ENCODE measurements at regions not wholly inside any gene's neighbourhood (a gene's known extent, or its start where the extent isn't known, plus 50 kb on each side); places are given as distances from the start of the nearest gene placed in this dataset.
"Not testable (repeated sequence)": the region's sequence is repeated elsewhere in the genome, so short reads cannot be mapped to it uniquely, and the experiment has no call there.

- H3K27ac ChIP-seq (ENCODE audit: insufficient read depth, low read length, poor library complexity, severe bottlenecking); H3K4me3 Mint-ChIP-seq; H3K27ac Mint-ChIP-seq; H3K27me3 Mint-ChIP-seq; H3K4me1 Mint-ChIP-seq; H3K36me3 Mint-ChIP-seq; H3K27me3 ChIP-seq (ENCODE audit: control insufficient read depth, insufficient read depth, low read length); H3K36me3 ChIP-seq (ENCODE audit: control insufficient read depth, insufficient read depth, low read length); H3K4me1 ChIP-seq (ENCODE audit: control insufficient read depth, insufficient read depth, low read length, poor library complexity, severe bottlenecking); H3K9me3 Mint-ChIP-seq; H3K9me3 ChIP-seq (ENCODE audit: control insufficient read depth in 2 of 2, low read length in 2 of 2); ATAC-seq (ENCODE audit: low read depth in 2 of 2); DNase-seq; H3K4me3 ChIP-seq (ENCODE audit: low read depth, low read length): not testable (repeated sequence)
These were observed 249.7 kb upstream of the COPS8 start for GRCh38 chr2:236836028-236836427.

GRCh38 chr2:236840215-236840614 is 245.5 kb upstream of the COPS8 start:
- Mint-ChIP-seq H3K27me3 (peaks cover 9% of the 10 kb centered on the region), H3K4me3 (no peak overlapping the region), H3K9me3 (peaks cover 0 to 2% (median 0%) of the 10 kb centered on the region in 7 donors), H3K4me1 (no peaks in the 10 kb centered on the region), H3K36me3 (no peaks in the 10 kb centered on the region), H3K27ac (no peak overlapping the region)
- ATAC-seq (ENCODE audit: low read depth in 2 of 2) (no peak), DNase-seq (no peak)
- Histone ChIP-seq H3K4me3 (ENCODE audit: low read depth, low read length) (no peak overlapping the region), H3K36me3 (ENCODE audit: control insufficient read depth, insufficient read depth, low read length) (no peaks in the 10 kb centered on the region), H3K27ac (ENCODE audit: insufficient read depth, low read length, poor library complexity, severe bottlenecking) (no peak overlapping the region), H3K4me1 (ENCODE audit: control insufficient read depth, insufficient read depth, low read length, poor library complexity, severe bottlenecking) (no peaks in the 10 kb centered on the region), H3K9me3 (ENCODE audit: control insufficient read depth in 2 of 2, low read length in 2 of 2) (no peaks in the 10 kb centered on the region), H3K27me3 (ENCODE audit: control insufficient read depth, insufficient read depth, low read length) (no peaks in the 10 kb centered on the region)

GRCh38 chr2:236840857-236841256 is 244.8 kb upstream of the COPS8 start:
- no peaks in the 10 kb centered on the region for H3K27me3 ChIP-seq (ENCODE audit: control insufficient read depth, insufficient read depth, low read length)
- DNase-seq: no peak
- H3K36me3 ChIP-seq (ENCODE audit: control insufficient read depth, insufficient read depth, low read length): no peaks in the 10 kb centered on the region
- no peak overlapping the region for H3K27ac ChIP-seq (ENCODE audit: insufficient read depth, low read length, poor library complexity, severe bottlenecking)
- peaks cover 0 to 2% (median 0%) of the 10 kb centered on the region in 7 donors for H3K9me3 Mint-ChIP-seq
- no peak overlapping the region for H3K4me3 Mint-ChIP-seq
- no peaks in the 10 kb centered on the region for H3K4me1 Mint-ChIP-seq
- no peaks in the 10 kb centered on the region for H3K9me3 ChIP-seq (ENCODE audit: control insufficient read depth in 2 of 2, low read length in 2 of 2)
- no peak overlapping the region for H3K4me3 ChIP-seq (ENCODE audit: low read depth, low read length)
- ATAC-seq (ENCODE audit: low read depth in 2 of 2): no peak
- H3K36me3 Mint-ChIP-seq: no peaks in the 10 kb centered on the region
- H3K27me3 Mint-ChIP-seq: peaks cover 9% of the 10 kb centered on the region
- H3K4me1 ChIP-seq (ENCODE audit: control insufficient read depth, insufficient read depth, low read length, poor library complexity, severe bottlenecking): no peaks in the 10 kb centered on the region
- no peak overlapping the region for H3K27ac Mint-ChIP-seq

GRCh38 chr2:236841389-236841788 is 244.3 kb upstream of the COPS8 start:
- no peaks in the 10 kb centered on the region for H3K9me3 ChIP-seq (ENCODE audit: control insufficient read depth in 2 of 2, low read length in 2 of 2)
- DNase-seq (no peak), ATAC-seq (ENCODE audit: low read depth in 2 of 2) (no peak)
- H3K27me3 ChIP-seq (ENCODE audit: control insufficient read depth, insufficient read depth, low read length): no peaks in the 10 kb centered on the region
- Mint-ChIP-seq H3K27me3 (peaks cover 9% of the 10 kb centered on the region), H3K27ac (no peak overlapping the region), H3K9me3 (peaks cover 0 to under 1% (median 0%) of the 10 kb centered on the region in 7 donors), H3K4me1 (no peaks in the 10 kb centered on the region), H3K4me3 (no peak overlapping the region), H3K36me3 (no peaks in the 10 kb centered on the region)
- H3K4me3 ChIP-seq (ENCODE audit: low read depth, low read length): no peak overlapping the region
- H3K27ac ChIP-seq (ENCODE audit: insufficient read depth, low read length, poor library complexity, severe bottlenecking): no peak overlapping the region
- H3K4me1 ChIP-seq (ENCODE audit: control insufficient read depth, insufficient read depth, low read length, poor library complexity, severe bottlenecking): no peaks in the 10 kb centered on the region
- no peaks in the 10 kb centered on the region for H3K36me3 ChIP-seq (ENCODE audit: control insufficient read depth, insufficient read depth, low read length)

- Histone ChIP-seq H3K27me3 (ENCODE audit: control insufficient read depth, insufficient read depth, low read length) (no peaks in the 10 kb centered on the region), H3K27ac (ENCODE audit: insufficient read depth, low read length, poor library complexity, severe bottlenecking) (no peak overlapping the region), H3K4me3 (ENCODE audit: low read depth, low read length) (no peak overlapping the region), H3K36me3 (ENCODE audit: control insufficient read depth, insufficient read depth, low read length) (no peaks in the 10 kb centered on the region), H3K4me1 (ENCODE audit: control insufficient read depth, insufficient read depth, low read length, poor library complexity, severe bottlenecking) (no peaks in the 10 kb centered on the region), H3K9me3 (ENCODE audit: control insufficient read depth in 2 of 2, low read length in 2 of 2) (no peaks in the 10 kb centered on the region)
- peaks cover 9% of the 10 kb centered on the region for H3K27me3 Mint-ChIP-seq
- ATAC-seq (ENCODE audit: low read depth in 2 of 2) (no peak), DNase-seq (no peak)
- no peaks in the 10 kb centered on the region for H3K36me3 Mint-ChIP-seq
- H3K9me3 Mint-ChIP-seq: no peaks in the 10 kb centered on the region
- H3K4me3 Mint-ChIP-seq: no peak overlapping the region
- H3K27ac Mint-ChIP-seq: no peak overlapping the region
- no peaks in the 10 kb centered on the region for H3K4me1 Mint-ChIP-seq
These were observed 242.3 kb upstream of the COPS8 start for GRCh38 chr2:236843161-236843968.

GRCh38 chr2:236844711-236845110 is 241.0 kb upstream of the COPS8 start:
- no peak overlapping the region for H3K4me3 Mint-ChIP-seq
- no peaks in the 10 kb centered on the region for H3K27me3 ChIP-seq (ENCODE audit: control insufficient read depth, insufficient read depth, low read length)
- H3K4me1 Mint-ChIP-seq: no peaks in the 10 kb centered on the region
- no peaks in the 10 kb centered on the region for H3K9me3 ChIP-seq (ENCODE audit: control insufficient read depth in 2 of 2, low read length in 2 of 2)
- H3K27ac ChIP-seq (ENCODE audit: insufficient read depth, low read length, poor library complexity, severe bottlenecking): no peak overlapping the region
- DNase-seq: no peak
- H3K4me3 ChIP-seq (ENCODE audit: low read depth, low read length): no peak overlapping the region
- no peaks in the 10 kb centered on the region for H3K36me3 Mint-ChIP-seq
- no peaks in the 10 kb centered on the region for H3K4me1 ChIP-seq (ENCODE audit: control insufficient read depth, insufficient read depth, low read length, poor library complexity, severe bottlenecking)
- H3K9me3 Mint-ChIP-seq: no peaks in the 10 kb centered on the region
- H3K27me3 Mint-ChIP-seq: peaks cover 9% of the 10 kb centered on the region
- ATAC-seq (ENCODE audit: low read depth in 2 of 2): no peak
- no peak overlapping the region for H3K27ac Mint-ChIP-seq
- H3K36me3 ChIP-seq (ENCODE audit: control insufficient read depth, insufficient read depth, low read length): no peaks in the 10 kb centered on the region

- no peaks in the 10 kb centered on the region for H3K27me3 ChIP-seq (ENCODE audit: control insufficient read depth, insufficient read depth, low read length)
- H3K27me3 Mint-ChIP-seq: peaks cover 2% of the 10 kb centered on the region
- no peaks in the 10 kb centered on the region for H3K4me1 Mint-ChIP-seq
- H3K27ac Mint-ChIP-seq: no peak overlapping the region
- H3K36me3 Mint-ChIP-seq: no peaks in the 10 kb centered on the region
- no peaks in the 10 kb centered on the region for H3K9me3 ChIP-seq (ENCODE audit: control insufficient read depth in 2 of 2, low read length in 2 of 2)
- no peaks in the 10 kb centered on the region for H3K36me3 ChIP-seq (ENCODE audit: control insufficient read depth, insufficient read depth, low read length)
- ATAC-seq (ENCODE audit: low read depth in 2 of 2) (no peak), DNase-seq (no peak)
- no peak overlapping the region for H3K27ac ChIP-seq (ENCODE audit: insufficient read depth, low read length, poor library complexity, severe bottlenecking)
- H3K4me1 ChIP-seq (ENCODE audit: control insufficient read depth, insufficient read depth, low read length, poor library complexity, severe bottlenecking): no peaks in the 10 kb centered on the region
- no peak overlapping the region for H3K4me3 ChIP-seq (ENCODE audit: low read depth, low read length)
- no peak overlapping the region for H3K4me3 Mint-ChIP-seq
- peaks cover 0 to under 1% (median 0%) of the 10 kb centered on the region in 7 donors for H3K9me3 Mint-ChIP-seq
These were observed 238.7 kb upstream of the COPS8 start for GRCh38 chr2:236847023-236847422.

GRCh38 chr2:236847538-236848263 is 238.0 kb upstream of the COPS8 start:
- peaks cover 0 to 1% (median 0%) of the 10 kb centered on the region in 7 donors for H3K9me3 Mint-ChIP-seq
- H3K4me1 Mint-ChIP-seq: no peaks in the 10 kb centered on the region
- H3K4me1 ChIP-seq (ENCODE audit: control insufficient read depth, insufficient read depth, low read length, poor library complexity, severe bottlenecking): no peaks in the 10 kb centered on the region
- H3K27me3 ChIP-seq (ENCODE audit: control insufficient read depth, insufficient read depth, low read length): no peaks in the 10 kb centered on the region
- ATAC-seq (ENCODE audit: low read depth in 2 of 2): no peak
- H3K9me3 ChIP-seq (ENCODE audit: control insufficient read depth in 2 of 2, low read length in 2 of 2): no peaks in the 10 kb centered on the region
- H3K4me3 Mint-ChIP-seq: no peak overlapping the region
- DNase-seq: no peak
- H3K27ac Mint-ChIP-seq: no peak overlapping the region
- H3K36me3 Mint-ChIP-seq: no peaks in the 10 kb centered on the region
- H3K36me3 ChIP-seq (ENCODE audit: control insufficient read depth, insufficient read depth, low read length): no peaks in the 10 kb centered on the region
- H3K27ac ChIP-seq (ENCODE audit: insufficient read depth, low read length, poor library complexity, severe bottlenecking): no peak overlapping the region
- no peaks in the 10 kb centered on the region for H3K27me3 Mint-ChIP-seq
- no peak overlapping the region for H3K4me3 ChIP-seq (ENCODE audit: low read depth, low read length)

Measured in CD4-positive, CD25-positive, alpha-beta regulatory T cell (primary cell).